ENCODE measurements at regions not wholly inside any gene's neighbourhood (a gene's known extent, or its start where the extent isn't known, plus 50 kb on each side); places are given as distances from the start of the nearest gene placed in this dataset.

DNA sequence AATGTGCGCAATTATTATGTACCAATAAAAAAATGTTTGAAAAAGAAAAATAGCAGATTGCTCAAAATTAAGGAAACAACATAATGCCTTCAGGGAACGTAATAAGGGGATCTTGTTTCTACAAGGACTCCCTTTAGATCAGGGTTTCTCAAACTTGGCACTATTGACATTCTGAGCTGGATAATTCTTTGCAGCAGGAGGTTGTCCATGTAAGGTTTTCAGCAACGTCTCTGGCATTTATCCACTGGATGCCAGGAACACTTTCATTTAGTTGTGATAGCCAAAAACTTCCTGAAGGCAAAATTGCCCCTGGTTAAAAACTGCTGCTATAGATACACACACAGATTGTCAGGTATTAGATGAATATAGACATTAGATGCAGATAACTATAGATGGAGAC lies 666.7 kb upstream of the ADAMTS5 start:
- Histone ChIP-seq H3K27ac (no peak overlapping the region), H3K4me3 (no peak overlapping the region), H3K27me3 (no peaks in the 10 kb centered on the region), H3K36me3 (no peaks in the 10 kb centered on the region), H3K4me1 (no peaks in the 10 kb centered on the region), H3K9me3 (no peaks in the 10 kb centered on the region)
- no peak for ATAC-seq
- 65 to 70% methylated on average over 3 of the region's 3 CpGs for WGBS, 2 donors (ENCODE audit: low coverage in 1 of 2)
- TF ChIP-seq CTCF (IDR thresholded peaks at IDR 0.05) (no peak), POLR2AphosphoS5 (IDR thresholded peaks at IDR 0.05) (no peak), EP300 (IDR thresholded peaks at IDR 0.05) (no peak)

DNA sequence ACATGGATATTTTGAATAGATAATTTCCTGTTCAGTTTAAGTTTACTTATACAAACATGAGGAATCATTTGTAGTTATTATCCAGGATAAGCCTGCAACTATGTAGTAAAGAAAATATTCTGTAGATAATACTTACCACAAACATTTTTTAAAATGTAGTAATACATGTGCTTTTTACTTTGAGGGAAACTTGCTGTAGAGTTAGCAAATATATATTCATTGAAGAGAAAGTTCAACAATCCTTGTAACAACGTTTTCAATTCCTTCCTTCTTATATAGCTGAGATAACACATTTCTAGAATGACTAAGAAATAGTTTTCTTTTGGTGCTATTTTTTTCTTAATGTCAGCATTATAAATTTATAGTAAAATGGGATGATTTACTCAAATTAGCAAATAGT lies 664.6 kb upstream of the ADAMTS5 start:
- H3K27ac ChIP-seq: no peak overlapping the region
- H3K4me1 ChIP-seq: no peaks in the 10 kb centered on the region
- no peaks in the 10 kb centered on the region for H3K36me3 ChIP-seq
- no peak for ATAC-seq
- no peak for TF ChIP-seq POLR2A (IDR thresholded peaks at IDR 0.05)
- no peak for TF ChIP-seq CTCF (IDR thresholded peaks at IDR 0.05)
- no peak for TF ChIP-seq EP300 (IDR thresholded peaks at IDR 0.05)
- TF ChIP-seq POLR2AphosphoS5 (IDR thresholded peaks at IDR 0.05): no peak
- no peaks in the 10 kb centered on the region for H3K9me3 ChIP-seq
- H3K4me3 ChIP-seq: no peak overlapping the region
- H3K27me3 ChIP-seq: no peaks in the 10 kb centered on the region
- WGBS, 2 donors (ENCODE audit: low coverage in 1 of 2): 30 to 33% methylated on average over 1 of the region's 1 CpG

- Histone ChIP-seq H3K9me3 (no peaks in the 10 kb centered on the region), H3K4me1 (no peaks in the 10 kb centered on the region), H3K4me3 (no peak overlapping the region), H3K27ac (no peak overlapping the region), H3K27me3 (no peaks in the 10 kb centered on the region), H3K36me3 (no peaks in the 10 kb centered on the region)
- ATAC-seq: no peak
- 75 to 86% methylated on average over 1 of the region's 1 CpG for WGBS, 2 donors (ENCODE audit: low coverage in 1 of 2)
- no peak for TF ChIP-seq POLR2AphosphoS5 (IDR thresholded peaks at IDR 0.05)
- TF ChIP-seq POLR2A (IDR thresholded peaks at IDR 0.05): no peak
- no peak for TF ChIP-seq CTCF (IDR thresholded peaks at IDR 0.05)
- no peak for TF ChIP-seq EP300 (IDR thresholded peaks at IDR 0.05)
Observed at GRCh38 chr21:27622631-27623030, 655.7 kb upstream of the ADAMTS5 start.

DNA sequence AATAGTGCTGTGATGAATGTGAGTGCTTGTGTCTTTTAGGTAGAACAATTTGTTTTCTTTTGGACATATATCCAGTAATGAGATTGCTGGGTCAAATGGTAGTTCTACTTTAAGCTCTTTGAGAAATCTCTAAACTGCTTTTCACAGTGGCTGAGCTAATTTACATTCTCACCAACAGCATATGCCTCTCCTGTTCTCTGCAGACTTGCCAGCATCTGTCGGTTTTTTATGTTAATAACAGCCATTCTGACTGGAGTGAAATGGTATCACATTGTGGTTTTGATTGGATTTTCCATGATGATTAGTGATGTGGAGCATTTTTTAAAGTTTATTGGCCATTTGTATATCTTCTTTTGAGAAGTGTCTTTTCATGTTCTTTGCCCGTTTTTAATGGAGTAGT lies 647.3 kb upstream of the ADAMTS5 start:
- 83 to 100% methylated on average over 2 of the region's 2 CpGs for WGBS, 2 donors (ENCODE audit: low coverage in 1 of 2)
- Histone ChIP-seq H3K27ac (no peak overlapping the region), H3K9me3 (no peaks in the 10 kb centered on the region), H3K4me1 (no peaks in the 10 kb centered on the region), H3K4me3 (no peak overlapping the region), H3K27me3 (no peaks in the 10 kb centered on the region), H3K36me3 (no peaks in the 10 kb centered on the region)
- TF ChIP-seq EP300 (IDR thresholded peaks at IDR 0.05): no peak
- TF ChIP-seq POLR2A (IDR thresholded peaks at IDR 0.05): no peak
- TF ChIP-seq CTCF (IDR thresholded peaks at IDR 0.05): no peak
- no peak for TF ChIP-seq POLR2AphosphoS5 (IDR thresholded peaks at IDR 0.05)
- ATAC-seq: no peak

DNA sequence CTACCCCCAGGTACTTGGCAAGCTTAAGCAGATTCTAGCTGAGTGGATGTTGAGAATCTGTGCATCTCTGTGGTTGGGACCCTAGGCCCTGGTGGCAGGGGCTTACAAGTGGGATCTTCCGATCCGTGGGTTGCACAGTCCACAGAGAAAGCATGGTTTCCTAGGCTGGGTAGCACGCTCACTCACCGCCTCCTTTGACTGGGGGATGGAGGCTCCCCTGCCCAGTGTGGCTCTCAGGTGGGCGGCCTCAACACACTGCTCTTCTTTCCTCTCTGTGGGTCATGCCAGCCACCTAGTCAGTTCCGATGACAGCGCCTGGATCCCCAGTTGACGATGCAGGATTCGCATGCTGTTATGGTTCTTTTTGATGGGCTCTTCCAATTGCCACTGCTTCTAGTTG lies 639.5 kb upstream of the ADAMTS5 start:
- Histone ChIP-seq H3K27ac (no peak overlapping the region), H3K36me3 (no peaks in the 10 kb centered on the region), H3K4me3 (no peak overlapping the region), H3K27me3 (no peaks in the 10 kb centered on the region), H3K4me1 (no peaks in the 10 kb centered on the region), H3K9me3 (no peaks in the 10 kb centered on the region)
- 100% methylated on average over 1 to 2 of the region's 9 CpGs for WGBS, 2 donors (ENCODE audit: low coverage in 1 of 2)
- ATAC-seq: no peak
- TF ChIP-seq EP300 (IDR thresholded peaks at IDR 0.05): no peak
- TF ChIP-seq POLR2AphosphoS5 (IDR thresholded peaks at IDR 0.05): no peak

GRCh38 chr21:27596196-27596595 lies 629.3 kb upstream of the ADAMTS5 start:
- ATAC-seq: no peak

More at GRCh38 chr21:27596196-27596595, 629.3 kb upstream of the ADAMTS5 start:
- Histone ChIP-seq H3K27me3 (no peaks in the 10 kb centered on the region), H3K4me3 (no peak overlapping the region), H3K9me3 (no peaks in the 10 kb centered on the region), H3K36me3 (no peaks in the 10 kb centered on the region), H3K27ac (no peak overlapping the region), H3K4me1 (no peaks in the 10 kb centered on the region)
- TF ChIP-seq CTCF (IDR thresholded peaks at IDR 0.05): no peak
- TF ChIP-seq POLR2A (IDR thresholded peaks at IDR 0.05): no peak
- no peak for TF ChIP-seq EP300 (IDR thresholded peaks at IDR 0.05)
- no peak for TF ChIP-seq POLR2AphosphoS5 (IDR thresholded peaks at IDR 0.05)
